ENCODE measurements at regions not wholly inside any gene's neighbourhood (a gene's known extent, or its start where the extent isn't known, plus 50 kb on each side); places are given as distances from the start of the nearest gene placed in this dataset.
A peak's percentile ranks its signal among the peaks of the same experiment; 100 is the strongest.

DNA sequence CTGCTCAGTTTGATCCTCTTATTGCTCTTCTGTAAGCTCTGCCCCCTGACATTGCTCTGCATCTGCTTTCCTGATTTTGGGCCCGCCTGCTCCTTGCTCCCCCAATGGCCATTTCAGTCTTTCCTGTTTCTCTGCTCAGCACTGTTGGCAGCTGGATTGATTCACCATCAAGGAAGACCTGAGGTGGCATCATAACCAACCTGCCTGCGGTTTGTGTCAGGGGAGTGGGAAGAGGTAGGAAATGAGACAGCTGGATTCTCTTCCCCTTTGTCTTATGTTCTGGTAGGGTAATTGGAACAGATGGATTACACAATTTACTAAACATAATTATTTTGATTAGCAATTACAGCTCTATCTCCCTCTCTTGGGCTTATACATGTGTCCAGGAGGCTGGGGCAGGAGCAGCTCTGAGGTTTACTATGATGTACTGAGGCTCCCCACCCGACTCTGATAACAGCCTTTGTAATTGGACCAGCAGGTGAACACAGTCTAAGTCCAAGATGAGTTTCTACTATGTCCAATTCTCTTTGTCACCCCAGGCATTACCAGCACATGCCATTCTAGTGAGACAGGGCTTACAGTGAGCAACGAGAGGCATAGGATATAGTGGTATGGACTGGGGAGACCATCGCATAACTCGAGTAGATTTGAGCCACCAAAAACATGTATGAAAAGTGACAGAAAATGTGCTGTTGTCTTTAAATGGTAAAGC lies 151.8 kb upstream of the MMADHC start:
- TF ChIP-seq, protein P1, sequence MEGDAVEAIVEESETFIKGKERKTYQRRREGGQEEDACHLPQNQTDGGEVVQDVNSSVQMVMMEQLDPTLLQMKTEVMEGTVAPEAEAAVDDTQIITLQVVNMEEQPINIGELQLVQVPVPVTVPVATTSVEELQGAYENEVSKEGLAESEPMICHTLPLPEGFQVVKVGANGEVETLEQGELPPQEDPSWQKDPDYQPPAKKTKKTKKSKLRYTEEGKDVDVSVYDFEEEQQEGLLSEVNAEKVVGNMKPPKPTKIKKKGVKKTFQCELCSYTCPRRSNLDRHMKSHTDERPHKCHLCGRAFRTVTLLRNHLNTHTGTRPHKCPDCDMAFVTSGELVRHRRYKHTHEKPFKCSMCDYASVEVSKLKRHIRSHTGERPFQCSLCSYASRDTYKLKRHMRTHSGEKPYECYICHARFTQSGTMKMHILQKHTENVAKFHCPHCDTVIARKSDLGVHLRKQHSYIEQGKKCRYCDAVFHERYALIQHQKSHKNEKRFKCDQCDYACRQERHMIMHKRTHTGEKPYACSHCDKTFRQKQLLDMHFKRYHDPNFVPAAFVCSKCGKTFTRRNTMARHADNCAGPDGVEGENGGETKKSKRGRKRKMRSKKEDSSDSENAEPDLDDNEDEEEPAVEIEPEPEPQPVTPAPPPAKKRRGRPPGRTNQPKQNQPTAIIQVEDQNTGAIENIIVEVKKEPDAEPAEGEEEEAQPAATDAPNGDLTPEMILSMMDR (conservative IDR thresholded peaks at IDR 0.05), result no peak
- H4K20me1 ChIP-seq (ENCODE audit: control insufficient read depth, insufficient read depth, insufficient read length), result no peaks in the 10 kb centered on the region
- peaks cover 5% of the 10 kb centered on the region for H3K9me3 ChIP-seq (ENCODE audit: control insufficient read depth, low read depth, low read length)
- H2BK15ac ChIP-seq (ENCODE audit: low read depth, low read length), result no peak overlapping the region
- H3K79me1 ChIP-seq (ENCODE audit: insufficient read depth, low read depth, low read length, poor library complexity, severe bottlenecking), result no peaks in the 10 kb centered on the region
- H3K4ac ChIP-seq (ENCODE audit: low read depth, low read length), result no peak overlapping the region
- no peak overlapping the region for H2BK12ac ChIP-seq (ENCODE audit: insufficient read length, low read depth, low read length)
- no peak overlapping the region for H3K18ac ChIP-seq (ENCODE audit: insufficient read length, low read depth, low read length)
- no peak overlapping the region for H3K56ac ChIP-seq (ENCODE audit: insufficient read length, low read depth, low read length)
- Mint-ChIP-seq H3K36me3 (ENCODE audit: insufficient read depth in 1 of 3, low read depth in 3 of 3) (peaks cover 0 to 4% (median 4%) of the 10 kb centered on the region in 3 experiments; a peak in 2 of 7 replicates), H3K4me3 (no peak overlapping the region), H3K9me3 (peaks cover 4 to 5% of the 10 kb centered on the region in 2 experiments; a peak in 2 of 5 replicates), H3K27me3 (ENCODE audit: low read depth) (no peaks in the 10 kb centered on the region; the same call in 1 of the 2 replicates), H3K27ac (peak overlapping the region in 1 of 3 experiments; percentile 25; a peak in 1 of 7 replicates), H3K4me1 (peaks cover 3 to 6% of the 10 kb centered on the region in 2 experiments)
- H4K5ac ChIP-seq (ENCODE audit: insufficient read length, low read depth, low read length), result no peak overlapping the region
- H2BK20ac ChIP-seq (ENCODE audit: low read depth, low read length, poor library complexity, severe bottlenecking), result no peak overlapping the region
- H3K23ac ChIP-seq (ENCODE audit: insufficient read length, low read depth, low read length), result no peak overlapping the region
- H3K14ac ChIP-seq (ENCODE audit: insufficient read depth, low read length), result no peak overlapping the region
- H2AFZ ChIP-seq (ENCODE audit: low read length), result no peak overlapping the region
- no peaks in the 10 kb centered on the region for H3K23me2 ChIP-seq (ENCODE audit: insufficient read length, low read depth, low read length, poor library complexity, severe bottlenecking)
- no peaks in the 10 kb centered on the region for H3K27me3 ChIP-seq (ENCODE audit: insufficient read depth, low read length)
- no peak overlapping the region for H2BK5ac ChIP-seq (ENCODE audit: insufficient read length, low read length)
- H4K91ac ChIP-seq (ENCODE audit: insufficient read length, low read depth, low read length), result no peak overlapping the region
- H2AK5ac ChIP-seq (ENCODE audit: insufficient read length, low read length), result no peak overlapping the region
- no peaks in the 10 kb centered on the region; the same call in 1 of the 2 replicates for H3K4me1 ChIP-seq (ENCODE audit: insufficient read depth, low read length)
- no peak overlapping the region for H4K8ac ChIP-seq (replicated peaks; ENCODE audit: insufficient read length, low read depth, low read length)
- WGBS (ENCODE audit: extremely low coverage, insufficient read length, low lambda C conversion rate), result no CpG with 5 or more reads among the region's 6 CpGs
- H2BK120ac ChIP-seq (ENCODE audit: low read depth, low read length, poor library complexity, severe bottlenecking), result no peak overlapping the region
- H3K79me2 ChIP-seq (ENCODE audit: insufficient read depth, low read length), result no peaks in the 10 kb centered on the region
- H3K27ac ChIP-seq (ENCODE audit: insufficient read length, low read depth, low read length), result no peak overlapping the region
- no peak overlapping the region for H3T11ph ChIP-seq (ENCODE audit: low read length)
- DNase-seq, result no peak
- no peak overlapping the region for H3K9ac ChIP-seq (ENCODE audit: extremely low read depth, insufficient read length, low read length)
- no peak overlapping the region for H3K4me2 ChIP-seq (ENCODE audit: insufficient read depth, insufficient read length, low read length)
